H1 (cell line): ENCODE measurements at regions not wholly inside any gene's neighbourhood (a gene's known extent, or its start where the extent isn't known, plus 50 kb on each side); places are given as distances from the start of the nearest gene placed in this dataset.

Source experiments
- ATF2 ChIP-seq: IDR thresholded peaks from 2 replicates; pipeline ENCODE4 v1.6.1; 2012; ENCODE audit warnings: low read length, inconsistent platforms
- BCL11A ChIP-seq, 2 experiments: IDR thresholded peaks; one replicate each; pipeline ENCODE4 v1.6.1; 2011; ENCODE audit warnings: low read depth in 2 of 2, low read length in 2 of 2, mild to moderate bottlenecking in 2 of 2
- CHD7 ChIP-seq: fragments of 300-600 bp; sonication (generic); IDR thresholded peaks from 2 replicates; pipeline ENCODE4 v1.7.1; 2012; ENCODE audit warnings: low read length, moderate library complexity, mild to moderate bottlenecking, inconsistent platforms; ENCODE audit not compliant: insufficient replicate concordance
- EZH2 ChIP-seq: fragments of 200-600 bp; sonication (generic); IDR thresholded peaks from 2 replicates; pipeline ENCODE4 v1.7.1; 2012; ENCODE audit warnings: low read depth, mild to moderate bottlenecking, moderate library complexity, low read length, inconsistent platforms; ENCODE audit not compliant: severe bottlenecking
- SP1 ChIP-seq: IDR thresholded peaks from 2 replicates; pipeline ENCODE4 v1.6.1; 2011; ENCODE audit warnings: low read depth, low read length
- SP2 ChIP-seq: IDR thresholded peaks from 2 replicates; pipeline ENCODE4 v1.6.1; 2012; ENCODE audit warnings: mild to moderate bottlenecking, low read length, inconsistent platforms
- SP4 ChIP-seq: IDR thresholded peaks from 2 replicates; pipeline ENCODE4 v1.6.1; 2012; ENCODE audit warnings: low read length, inconsistent platforms
- TBP ChIP-seq: IDR thresholded peaks from 2 replicates; pipeline ENCODE4 v1.6.1; 2011; ENCODE audit warnings: low read depth, low read length, improper control_type of control experiment
- ZNF274 ChIP-seq: IDR thresholded peaks from 2 replicates; pipeline ENCODE4 v1.7.0; 2012; ENCODE audit warnings: low read length, borderline replicate concordance; ENCODE audit errors: extremely low read depth

GRCh38 chr10:44473146-44473545 lies 88.2 kb upstream of the CXCL12 start (continued):
- TF ChIP-seq CHD7, result no peak
- no peak for TF ChIP-seq SP2
- no peak for TF ChIP-seq EZH2
- TF ChIP-seq SP4, result no peak
- no peak for TF ChIP-seq ZNF274
- no peak for TF ChIP-seq SP1
- TF ChIP-seq BCL11A (IDR thresholded peaks at IDR 0.05; ENCODE audit: low read depth in 2 of 2, low read length in 2 of 2), result no peak
- no peak for TF ChIP-seq TBP
- no peak for TF ChIP-seq ATF2
